ENCODE measurements at regions not wholly inside any gene's neighbourhood (a gene's known extent, or its start where the extent isn't known, plus 50 kb on each side); places are given as distances from the start of the nearest gene placed in this dataset.

GRCh38 chr5:2303431-2304100 is 420.8 kb upstream of the IRX4 start (continued):
- TF ChIP-seq, protein P1, sequence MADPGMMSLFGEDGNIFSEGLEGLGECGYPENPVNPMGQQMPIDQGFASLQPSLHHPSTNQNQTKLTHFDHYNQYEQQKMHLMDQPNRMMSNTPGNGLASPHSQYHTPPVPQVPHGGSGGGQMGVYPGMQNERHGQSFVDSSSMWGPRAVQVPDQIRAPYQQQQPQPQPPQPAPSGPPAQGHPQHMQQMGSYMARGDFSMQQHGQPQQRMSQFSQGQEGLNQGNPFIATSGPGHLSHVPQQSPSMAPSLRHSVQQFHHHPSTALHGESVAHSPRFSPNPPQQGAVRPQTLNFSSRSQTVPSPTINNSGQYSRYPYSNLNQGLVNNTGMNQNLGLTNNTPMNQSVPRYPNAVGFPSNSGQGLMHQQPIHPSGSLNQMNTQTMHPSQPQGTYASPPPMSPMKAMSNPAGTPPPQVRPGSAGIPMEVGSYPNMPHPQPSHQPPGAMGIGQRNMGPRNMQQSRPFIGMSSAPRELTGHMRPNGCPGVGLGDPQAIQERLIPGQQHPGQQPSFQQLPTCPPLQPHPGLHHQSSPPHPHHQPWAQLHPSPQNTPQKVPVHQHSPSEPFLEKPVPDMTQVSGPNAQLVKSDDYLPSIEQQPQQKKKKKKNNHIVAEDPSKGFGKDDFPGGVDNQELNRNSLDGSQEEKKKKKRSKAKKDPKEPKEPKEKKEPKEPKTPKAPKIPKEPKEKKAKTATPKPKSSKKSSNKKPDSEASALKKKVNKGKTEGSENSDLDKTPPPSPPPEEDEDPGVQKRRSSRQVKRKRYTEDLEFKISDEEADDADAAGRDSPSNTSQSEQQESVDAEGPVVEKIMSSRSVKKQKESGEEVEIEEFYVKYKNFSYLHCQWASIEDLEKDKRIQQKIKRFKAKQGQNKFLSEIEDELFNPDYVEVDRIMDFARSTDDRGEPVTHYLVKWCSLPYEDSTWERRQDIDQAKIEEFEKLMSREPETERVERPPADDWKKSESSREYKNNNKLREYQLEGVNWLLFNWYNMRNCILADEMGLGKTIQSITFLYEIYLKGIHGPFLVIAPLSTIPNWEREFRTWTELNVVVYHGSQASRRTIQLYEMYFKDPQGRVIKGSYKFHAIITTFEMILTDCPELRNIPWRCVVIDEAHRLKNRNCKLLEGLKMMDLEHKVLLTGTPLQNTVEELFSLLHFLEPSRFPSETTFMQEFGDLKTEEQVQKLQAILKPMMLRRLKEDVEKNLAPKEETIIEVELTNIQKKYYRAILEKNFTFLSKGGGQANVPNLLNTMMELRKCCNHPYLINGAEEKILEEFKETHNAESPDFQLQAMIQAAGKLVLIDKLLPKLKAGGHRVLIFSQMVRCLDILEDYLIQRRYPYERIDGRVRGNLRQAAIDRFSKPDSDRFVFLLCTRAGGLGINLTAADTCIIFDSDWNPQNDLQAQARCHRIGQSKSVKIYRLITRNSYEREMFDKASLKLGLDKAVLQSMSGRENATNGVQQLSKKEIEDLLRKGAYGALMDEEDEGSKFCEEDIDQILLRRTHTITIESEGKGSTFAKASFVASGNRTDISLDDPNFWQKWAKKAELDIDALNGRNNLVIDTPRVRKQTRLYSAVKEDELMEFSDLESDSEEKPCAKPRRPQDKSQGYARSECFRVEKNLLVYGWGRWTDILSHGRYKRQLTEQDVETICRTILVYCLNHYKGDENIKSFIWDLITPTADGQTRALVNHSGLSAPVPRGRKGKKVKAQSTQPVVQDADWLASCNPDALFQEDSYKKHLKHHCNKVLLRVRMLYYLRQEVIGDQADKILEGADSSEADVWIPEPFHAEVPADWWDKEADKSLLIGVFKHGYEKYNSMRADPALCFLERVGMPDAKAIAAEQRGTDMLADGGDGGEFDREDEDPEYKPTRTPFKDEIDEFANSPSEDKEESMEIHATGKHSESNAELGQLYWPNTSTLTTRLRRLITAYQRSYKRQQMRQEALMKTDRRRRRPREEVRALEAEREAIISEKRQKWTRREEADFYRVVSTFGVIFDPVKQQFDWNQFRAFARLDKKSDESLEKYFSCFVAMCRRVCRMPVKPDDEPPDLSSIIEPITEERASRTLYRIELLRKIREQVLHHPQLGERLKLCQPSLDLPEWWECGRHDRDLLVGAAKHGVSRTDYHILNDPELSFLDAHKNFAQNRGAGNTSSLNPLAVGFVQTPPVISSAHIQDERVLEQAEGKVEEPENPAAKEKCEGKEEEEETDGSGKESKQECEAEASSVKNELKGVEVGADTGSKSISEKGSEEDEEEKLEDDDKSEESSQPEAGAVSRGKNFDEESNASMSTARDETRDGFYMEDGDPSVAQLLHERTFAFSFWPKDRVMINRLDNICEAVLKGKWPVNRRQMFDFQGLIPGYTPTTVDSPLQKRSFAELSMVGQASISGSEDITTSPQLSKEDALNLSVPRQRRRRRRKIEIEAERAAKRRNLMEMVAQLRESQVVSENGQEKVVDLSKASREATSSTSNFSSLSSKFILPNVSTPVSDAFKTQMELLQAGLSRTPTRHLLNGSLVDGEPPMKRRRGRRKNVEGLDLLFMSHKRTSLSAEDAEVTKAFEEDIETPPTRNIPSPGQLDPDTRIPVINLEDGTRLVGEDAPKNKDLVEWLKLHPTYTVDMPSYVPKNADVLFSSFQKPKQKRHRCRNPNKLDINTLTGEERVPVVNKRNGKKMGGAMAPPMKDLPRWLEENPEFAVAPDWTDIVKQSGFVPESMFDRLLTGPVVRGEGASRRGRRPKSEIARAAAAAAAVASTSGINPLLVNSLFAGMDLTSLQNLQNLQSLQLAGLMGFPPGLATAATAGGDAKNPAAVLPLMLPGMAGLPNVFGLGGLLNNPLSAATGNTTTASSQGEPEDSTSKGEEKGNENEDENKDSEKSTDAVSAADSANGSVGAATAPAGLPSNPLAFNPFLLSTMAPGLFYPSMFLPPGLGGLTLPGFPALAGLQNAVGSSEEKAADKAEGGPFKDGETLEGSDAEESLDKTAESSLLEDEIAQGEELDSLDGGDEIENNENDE (IDR thresholded peaks at IDR 0.05; ENCODE audit: insufficient replicate concordance, low read length) = no peak
- TF ChIP-seq MAFK (IDR thresholded peaks at IDR 0.05; ENCODE audit: low read depth, low read length) = no peak
- TF ChIP-seq MAX (IDR thresholded peaks at IDR 0.05) = no peak
- no peak for TF ChIP-seq TCF12 (IDR thresholded peaks at IDR 0.05; ENCODE audit: low read depth, low read length)
- no peak for TF ChIP-seq JUN (IDR thresholded peaks at IDR 0.05; ENCODE audit: low read depth, low read length)
- TF ChIP-seq, protein P2, sequence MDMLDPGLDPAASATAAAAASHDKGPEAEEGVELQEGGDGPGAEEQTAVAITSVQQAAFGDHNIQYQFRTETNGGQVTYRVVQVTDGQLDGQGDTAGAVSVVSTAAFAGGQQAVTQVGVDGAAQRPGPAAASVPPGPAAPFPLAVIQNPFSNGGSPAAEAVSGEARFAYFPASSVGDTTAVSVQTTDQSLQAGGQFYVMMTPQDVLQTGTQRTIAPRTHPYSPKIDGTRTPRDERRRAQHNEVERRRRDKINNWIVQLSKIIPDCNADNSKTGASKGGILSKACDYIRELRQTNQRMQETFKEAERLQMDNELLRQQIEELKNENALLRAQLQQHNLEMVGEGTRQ (IDR thresholded peaks at IDR 0.05; ENCODE audit: low read length) = no peak
- TF ChIP-seq SRF (IDR thresholded peaks at IDR 0.05; ENCODE audit: low read depth, low read length) = no peak
- TF ChIP-seq KDM5A (IDR thresholded peaks at IDR 0.05; ENCODE audit: low read length) = no peak
- TF ChIP-seq RFX5 (IDR thresholded peaks at IDR 0.05; ENCODE audit: borderline replicate concordance, low read depth, low read length) = no peak

Measured in H1 (cell line).